ENCODE measurements at regions not wholly inside any gene's neighbourhood (a gene's known extent, or its start where the extent isn't known, plus 50 kb on each side); places are given as distances from the start of the nearest gene placed in this dataset.
A peak's percentile ranks its signal among the peaks of the same experiment; 100 is the strongest.

GRCh38 chr2:56613920-56614319 is 430.1 kb downstream of the CCDC85A start:
- no peaks in the 10 kb centered on the region for H3K9me3 ChIP-seq (ENCODE audit: low read depth)
- H3K4me1 ChIP-seq (ENCODE audit: insufficient read depth): no peaks in the 10 kb centered on the region
- H3K36me3 ChIP-seq (ENCODE audit: low read depth): no peaks in the 10 kb centered on the region
- no peak overlapping the region for H3K4me3 ChIP-seq
- in situ Hi-C loops (cut with MboI): no loop called here
- H3F3A ChIP-seq (ENCODE audit: insufficient read depth): no peaks in the 10 kb centered on the region
- DNase-seq: peak; percentile 20
- H3K4me2 ChIP-seq (ENCODE audit: unreplicated experiment): no peak overlapping the region
- TF ChIP-seq EZH2phosphoT487 (IDR thresholded peaks at IDR 0.05; ENCODE audit: insufficient read depth, low read depth): no peak
- no peak for TF ChIP-seq EZH2 (IDR thresholded peaks at IDR 0.05; ENCODE audit: insufficient read depth, poor library complexity, severe bottlenecking)
- no peak overlapping the region for H3K9ac ChIP-seq
- H3K79me2 ChIP-seq (ENCODE audit: insufficient read depth): no peaks in the 10 kb centered on the region
- H2AFZ ChIP-seq: no peak overlapping the region
- WGBS, 2 experiments (ENCODE audit: low coverage in 1 of 2, low lambda C conversion rate in 2 of 2, missing lambda C conversion rate in 2 of 2): 5 to 30% methylated on average over 1 of the region's 1 CpG
- H4K20me1 ChIP-seq (ENCODE audit: insufficient read depth): no peaks in the 10 kb centered on the region
- no peak overlapping the region for H3K27ac ChIP-seq
- no peaks in the 10 kb centered on the region for H3K9me2 ChIP-seq (ENCODE audit: insufficient read depth)
- H3K27me3 ChIP-seq (replicated peaks; ENCODE audit: insufficient read depth): no peaks in the 10 kb centered on the region

GRCh38 chr2:56615760-56616159 is 432.0 kb downstream of the CCDC85A start:
- in situ Hi-C loops (cut with MboI): no loop called here
- H3K4me1 ChIP-seq (ENCODE audit: insufficient read depth): no peaks in the 10 kb centered on the region
- H3K9ac ChIP-seq: no peak overlapping the region
- no peaks in the 10 kb centered on the region for H3K36me3 ChIP-seq (ENCODE audit: low read depth)
- H2AFZ ChIP-seq: no peak overlapping the region
- H3K4me3 ChIP-seq: no peak overlapping the region
- TF ChIP-seq EZH2phosphoT487 (IDR thresholded peaks at IDR 0.05; ENCODE audit: insufficient read depth, low read depth): no peak
- TF ChIP-seq EZH2 (IDR thresholded peaks at IDR 0.05; ENCODE audit: insufficient read depth, poor library complexity, severe bottlenecking): no peak
- WGBS, 2 experiments (ENCODE audit: low coverage in 1 of 2, low lambda C conversion rate in 2 of 2, missing lambda C conversion rate in 2 of 2): 22 to 32% methylated on average over 3 of the region's 3 CpGs
- H3F3A ChIP-seq (ENCODE audit: insufficient read depth): no peaks in the 10 kb centered on the region
- H3K27me3 ChIP-seq (replicated peaks; ENCODE audit: insufficient read depth): no peaks in the 10 kb centered on the region
- no peak overlapping the region for H3K4me2 ChIP-seq (ENCODE audit: unreplicated experiment)
- H3K79me2 ChIP-seq (ENCODE audit: insufficient read depth): no peaks in the 10 kb centered on the region
- no peaks in the 10 kb centered on the region for H3K9me2 ChIP-seq (ENCODE audit: insufficient read depth)
- no peak for DNase-seq
- no peak overlapping the region for H3K27ac ChIP-seq
- no peaks in the 10 kb centered on the region for H4K20me1 ChIP-seq (ENCODE audit: insufficient read depth)
- H3K9me3 ChIP-seq (ENCODE audit: low read depth): no peaks in the 10 kb centered on the region

GRCh38 chr2:56624181-56624580 is 440.4 kb downstream of the CCDC85A start:
- no peak overlapping the region for H2AFZ ChIP-seq
- H3K27ac ChIP-seq: no peak overlapping the region
- H3K27me3 ChIP-seq (replicated peaks; ENCODE audit: insufficient read depth): no peaks in the 10 kb centered on the region
- H4K20me1 ChIP-seq (ENCODE audit: insufficient read depth): no peaks in the 10 kb centered on the region
- TF ChIP-seq EZH2phosphoT487 (IDR thresholded peaks at IDR 0.05; ENCODE audit: insufficient read depth, low read depth) (no peak), EZH2 (IDR thresholded peaks at IDR 0.05; ENCODE audit: insufficient read depth, poor library complexity, severe bottlenecking) (no peak)
- H3K4me2 ChIP-seq (ENCODE audit: unreplicated experiment): no peak overlapping the region
- no peak for DNase-seq
- WGBS, 2 experiments (ENCODE audit: low coverage in 1 of 2, low lambda C conversion rate in 2 of 2, missing lambda C conversion rate in 2 of 2): 35 to 59% methylated on average over 1 of the region's 1 CpG
- H3F3A ChIP-seq (ENCODE audit: insufficient read depth): no peaks in the 10 kb centered on the region
- H3K9me2 ChIP-seq (ENCODE audit: insufficient read depth): no peaks in the 10 kb centered on the region
- H3K36me3 ChIP-seq (ENCODE audit: low read depth): no peaks in the 10 kb centered on the region
- H3K4me1 ChIP-seq (ENCODE audit: insufficient read depth): no peaks in the 10 kb centered on the region
- no peak overlapping the region for H3K4me3 ChIP-seq
- H3K9me3 ChIP-seq (ENCODE audit: low read depth): no peaks in the 10 kb centered on the region
- in situ Hi-C loops (cut with MboI): no loop called here
- H3K79me2 ChIP-seq (ENCODE audit: insufficient read depth): no peaks in the 10 kb centered on the region
- H3K9ac ChIP-seq: no peak overlapping the region

- H3F3A ChIP-seq (ENCODE audit: insufficient read depth): no peaks in the 10 kb centered on the region
- no peaks in the 10 kb centered on the region for H4K20me1 ChIP-seq (ENCODE audit: insufficient read depth)
- H3K4me3 ChIP-seq: no peak overlapping the region
- DNase-seq: no peak
- no peaks in the 10 kb centered on the region for H3K27me3 ChIP-seq (replicated peaks; ENCODE audit: insufficient read depth)
- H3K4me2 ChIP-seq (ENCODE audit: unreplicated experiment): no peak overlapping the region
- no peak overlapping the region for H3K9ac ChIP-seq
- TF ChIP-seq EZH2phosphoT487 (IDR thresholded peaks at IDR 0.05; ENCODE audit: insufficient read depth, low read depth): no peak
- TF ChIP-seq EZH2 (IDR thresholded peaks at IDR 0.05; ENCODE audit: insufficient read depth, poor library complexity, severe bottlenecking): no peak
- 34 to 38% methylated on average over 3 of the region's 3 CpGs for WGBS, 2 experiments (ENCODE audit: low coverage in 1 of 2, low lambda C conversion rate in 2 of 2, missing lambda C conversion rate in 2 of 2)
- H3K79me2 ChIP-seq (ENCODE audit: insufficient read depth): no peaks in the 10 kb centered on the region
- no peak overlapping the region for H3K27ac ChIP-seq
- H3K4me1 ChIP-seq (ENCODE audit: insufficient read depth): no peaks in the 10 kb centered on the region
- in situ Hi-C loops (cut with MboI): no loop called here
- no peaks in the 10 kb centered on the region for H3K9me3 ChIP-seq (ENCODE audit: low read depth)
- no peak overlapping the region for H2AFZ ChIP-seq
- no peaks in the 10 kb centered on the region for H3K9me2 ChIP-seq (ENCODE audit: insufficient read depth)
- H3K36me3 ChIP-seq (ENCODE audit: low read depth): no peaks in the 10 kb centered on the region
Observed at GRCh38 chr2:56626927-56627326, 443.1 kb downstream of the CCDC85A start.

- no peaks in the 10 kb centered on the region for H3K79me2 ChIP-seq (ENCODE audit: insufficient read depth)
- no peaks in the 10 kb centered on the region for H3K9me3 ChIP-seq (ENCODE audit: low read depth)
- H3K9ac ChIP-seq: no peak overlapping the region
- H3F3A ChIP-seq (ENCODE audit: insufficient read depth): no peaks in the 10 kb centered on the region
- no peaks in the 10 kb centered on the region for H3K9me2 ChIP-seq (ENCODE audit: insufficient read depth)
- no peak overlapping the region for H3K27ac ChIP-seq
- H2AFZ ChIP-seq: no peak overlapping the region
- no peak for DNase-seq
- H3K4me1 ChIP-seq (ENCODE audit: insufficient read depth): no peaks in the 10 kb centered on the region
- H3K4me3 ChIP-seq: no peak overlapping the region
- no peaks in the 10 kb centered on the region for H4K20me1 ChIP-seq (ENCODE audit: insufficient read depth)
- in situ Hi-C loops (cut with MboI): no loop called here
- H3K36me3 ChIP-seq (ENCODE audit: low read depth): no peaks in the 10 kb centered on the region
- no peaks in the 10 kb centered on the region for H3K27me3 ChIP-seq (replicated peaks; ENCODE audit: insufficient read depth)
- no peak overlapping the region for H3K4me2 ChIP-seq (ENCODE audit: unreplicated experiment)
- TF ChIP-seq EZH2phosphoT487 (IDR thresholded peaks at IDR 0.05; ENCODE audit: insufficient read depth, low read depth): no peak
- 21 to 32% methylated on average over 2 of the region's 2 CpGs for WGBS, 2 experiments (ENCODE audit: low coverage in 1 of 2, low lambda C conversion rate in 2 of 2, missing lambda C conversion rate in 2 of 2)
Observed at GRCh38 chr2:56630286-56630685, 446.5 kb downstream of the CCDC85A start.

All from GM23248 (cell line).